ENCODE measurements at regions not wholly inside any gene's neighbourhood (a gene's known extent, or its start where the extent isn't known, plus 50 kb on each side); places are given as distances from the start of the nearest gene placed in this dataset.
"Not testable (repeated sequence)": the region's sequence is repeated elsewhere in the genome, so short reads cannot be mapped to it uniquely, and the experiment has no call there.

GRCh38 chr11:3455666-3456065, 76.7 kb upstream of the ZNF195 start:
- TF ChIP-seq ASH2L (IDR thresholded peaks at IDR 0.05; ENCODE audit: borderline replicate concordance, low read depth); MTA2 (IDR thresholded peaks at IDR 0.05; ENCODE audit: low read depth); SIN3A (IDR thresholded peaks at IDR 0.05; ENCODE audit: low read depth, low read length); BCL11A (IDR thresholded peaks at IDR 0.05; ENCODE audit: low read depth, low read length); POLR2A (IDR thresholded peaks at IDR 0.05; ENCODE audit: low read depth, low read length); STAT1 (conservative IDR thresholded peaks at IDR 0.05); EZH2 (IDR thresholded peaks at IDR 0.05; ENCODE audit: borderline replicate concordance, control insufficient read depth, low read depth, low read length); POLR2AphosphoS5 (IDR thresholded peaks at IDR 0.05; ENCODE audit: low read length); EP300 (IDR thresholded peaks at IDR 0.05; ENCODE audit: borderline replicate concordance in 1 of 2, control insufficient read depth in 1 of 2, low read depth in 2 of 2, low read length in 2 of 2); EGR1 (IDR thresholded peaks at IDR 0.05; ENCODE audit: borderline replicate concordance in 1 of 2, low read depth in 2 of 2, low read length in 2 of 2): not testable (repeated sequence)
- TF ChIP-seq, protein P1, sequence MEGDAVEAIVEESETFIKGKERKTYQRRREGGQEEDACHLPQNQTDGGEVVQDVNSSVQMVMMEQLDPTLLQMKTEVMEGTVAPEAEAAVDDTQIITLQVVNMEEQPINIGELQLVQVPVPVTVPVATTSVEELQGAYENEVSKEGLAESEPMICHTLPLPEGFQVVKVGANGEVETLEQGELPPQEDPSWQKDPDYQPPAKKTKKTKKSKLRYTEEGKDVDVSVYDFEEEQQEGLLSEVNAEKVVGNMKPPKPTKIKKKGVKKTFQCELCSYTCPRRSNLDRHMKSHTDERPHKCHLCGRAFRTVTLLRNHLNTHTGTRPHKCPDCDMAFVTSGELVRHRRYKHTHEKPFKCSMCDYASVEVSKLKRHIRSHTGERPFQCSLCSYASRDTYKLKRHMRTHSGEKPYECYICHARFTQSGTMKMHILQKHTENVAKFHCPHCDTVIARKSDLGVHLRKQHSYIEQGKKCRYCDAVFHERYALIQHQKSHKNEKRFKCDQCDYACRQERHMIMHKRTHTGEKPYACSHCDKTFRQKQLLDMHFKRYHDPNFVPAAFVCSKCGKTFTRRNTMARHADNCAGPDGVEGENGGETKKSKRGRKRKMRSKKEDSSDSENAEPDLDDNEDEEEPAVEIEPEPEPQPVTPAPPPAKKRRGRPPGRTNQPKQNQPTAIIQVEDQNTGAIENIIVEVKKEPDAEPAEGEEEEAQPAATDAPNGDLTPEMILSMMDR (IDR thresholded peaks at IDR 0.05 in 2 of 3, conservative IDR thresholded peaks at IDR 0.05 in 1 of 3; ENCODE audit: control insufficient read depth in 2 of 3, extremely low read depth in 1 of 3, insufficient read depth in 1 of 3, low read depth in 3 of 3, low read length in 3 of 3): not testable (repeated sequence)
